ENCODE measurements at regions not wholly inside any gene's neighbourhood (a gene's known extent, or its start where the extent isn't known, plus 50 kb on each side); places are given as distances from the start of the nearest gene placed in this dataset.
"Not testable (repeated sequence)": the region's sequence is repeated elsewhere in the genome, so short reads cannot be mapped to it uniquely, and the experiment has no call there.

DNA sequence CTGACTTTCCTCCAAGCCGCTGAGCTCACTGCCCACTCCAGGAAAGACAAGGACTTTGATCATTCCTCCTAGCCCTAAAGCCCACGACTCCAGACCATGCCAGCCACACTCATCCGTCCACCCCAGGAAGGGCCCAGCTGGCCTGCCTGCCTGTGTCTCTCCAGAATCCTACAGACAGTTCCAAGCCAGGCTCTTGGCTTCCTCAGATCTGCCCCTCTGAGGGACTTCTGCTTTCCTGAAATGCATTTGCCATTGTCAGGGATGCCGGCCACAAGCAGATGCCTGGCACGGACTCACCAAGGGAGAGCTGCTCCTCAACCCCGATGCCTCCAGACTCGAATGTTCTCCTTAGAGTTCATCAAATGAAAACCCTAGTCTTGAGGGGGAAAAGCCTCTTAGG, 155.8 kb downstream of the OAT start:
- no peak for DNase-seq

DNA sequence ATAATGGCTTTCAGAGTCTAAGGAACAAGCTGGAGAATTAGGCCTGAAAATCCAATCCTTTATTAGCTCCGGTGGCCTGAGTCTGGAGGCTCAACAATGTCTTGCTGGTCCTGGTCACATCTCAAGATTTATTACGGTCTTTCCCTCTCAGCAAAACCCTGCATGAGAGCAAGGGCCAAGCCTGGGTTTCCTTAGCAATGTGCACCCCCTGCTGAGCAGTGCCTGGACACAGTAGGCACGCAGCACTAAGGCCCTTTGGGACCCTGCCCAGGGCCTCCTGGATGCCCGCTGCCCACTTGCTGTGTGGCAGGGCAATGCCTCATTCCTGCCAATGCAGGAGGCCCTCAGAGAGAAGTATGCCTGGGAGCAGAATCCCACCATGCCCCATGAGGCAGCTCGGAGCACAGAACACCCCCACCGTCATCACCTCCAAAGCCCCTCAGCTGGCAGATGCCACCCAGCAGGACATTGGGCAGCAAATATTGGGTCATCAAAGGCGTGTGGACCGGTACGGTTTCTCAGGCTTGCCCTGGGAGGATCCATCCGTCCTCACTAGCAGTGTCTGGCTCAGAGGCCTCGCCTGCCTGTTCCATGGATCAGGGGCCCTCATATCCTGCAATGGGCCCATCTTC, 156.4 kb downstream of the OAT start:
- DNase-seq = no peak

DNA sequence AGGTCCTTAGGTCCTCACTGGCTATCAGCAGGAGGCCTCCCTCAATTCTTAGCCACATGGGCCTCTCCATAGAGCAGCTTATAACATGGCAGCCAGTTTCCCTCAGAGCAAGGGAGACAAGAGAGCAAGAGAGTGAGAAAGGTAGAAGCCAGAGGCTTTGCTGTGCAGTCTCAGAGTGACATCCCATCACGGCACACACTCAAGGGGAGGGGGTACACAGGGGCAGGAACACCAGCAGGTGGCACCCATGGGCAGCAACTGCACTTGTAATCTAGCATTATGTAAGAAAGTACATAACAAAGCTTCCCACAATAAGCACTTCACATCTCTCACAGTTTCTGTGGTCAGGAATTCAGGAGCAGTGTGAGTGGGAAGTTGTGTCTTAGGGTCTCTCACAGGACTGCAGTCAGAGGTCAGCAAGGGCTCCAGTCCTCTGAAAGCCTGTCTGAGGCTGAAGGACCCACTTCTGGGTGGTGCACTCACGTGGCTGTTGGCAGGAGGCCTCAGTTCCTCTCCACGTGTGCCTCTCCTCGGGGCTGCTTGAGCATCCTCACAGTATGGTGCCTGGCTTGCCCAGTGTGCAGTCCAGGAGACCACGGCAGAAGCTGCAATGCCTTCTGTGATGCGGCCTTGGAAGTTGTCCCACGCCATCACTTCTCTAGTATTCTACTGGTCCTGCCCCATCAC, 159.4 kb downstream of the OAT start:
- DNase-seq = no peak

DNA sequence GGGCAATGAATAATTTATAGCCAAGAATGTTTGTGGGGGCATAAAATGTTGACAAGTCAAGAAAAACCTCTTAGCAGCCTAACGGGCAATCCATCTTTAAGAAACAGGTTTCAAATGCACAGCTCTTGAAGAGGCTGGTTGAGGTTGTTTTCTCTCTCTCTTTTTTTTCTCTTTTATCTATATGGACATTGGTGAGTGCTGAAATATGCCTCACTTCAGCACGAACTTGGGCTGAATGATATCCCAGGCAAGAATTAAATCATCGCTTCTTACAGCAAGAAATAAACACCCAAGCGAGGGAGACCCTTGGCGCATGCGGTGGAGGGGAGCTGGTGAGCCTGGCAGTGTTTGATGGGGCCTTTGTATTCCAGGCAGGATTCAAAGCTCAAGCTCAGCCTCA, 160.9 kb downstream of the OAT start:
- no peak for DNase-seq

DNA sequence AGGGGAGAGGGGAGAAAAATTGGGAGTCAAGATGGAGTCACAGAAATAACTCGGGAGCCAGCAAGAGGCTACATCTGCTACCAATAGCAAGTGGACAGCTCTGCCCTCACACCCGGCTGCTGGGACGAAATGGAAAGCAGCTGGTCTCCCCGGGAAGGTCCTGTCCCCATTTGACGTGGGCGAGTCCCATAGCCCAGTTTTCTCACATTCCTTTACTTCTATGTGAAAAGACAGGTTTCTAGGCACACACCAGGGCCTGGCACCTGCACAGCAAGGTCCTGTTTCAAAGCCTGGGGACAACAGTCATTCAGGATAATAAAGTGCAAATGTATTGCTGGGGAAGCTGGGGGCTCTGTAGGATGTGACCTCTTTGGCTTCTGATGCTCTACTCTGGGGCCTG, 162.6 kb downstream of the OAT start:
- no peak for DNase-seq

DNA sequence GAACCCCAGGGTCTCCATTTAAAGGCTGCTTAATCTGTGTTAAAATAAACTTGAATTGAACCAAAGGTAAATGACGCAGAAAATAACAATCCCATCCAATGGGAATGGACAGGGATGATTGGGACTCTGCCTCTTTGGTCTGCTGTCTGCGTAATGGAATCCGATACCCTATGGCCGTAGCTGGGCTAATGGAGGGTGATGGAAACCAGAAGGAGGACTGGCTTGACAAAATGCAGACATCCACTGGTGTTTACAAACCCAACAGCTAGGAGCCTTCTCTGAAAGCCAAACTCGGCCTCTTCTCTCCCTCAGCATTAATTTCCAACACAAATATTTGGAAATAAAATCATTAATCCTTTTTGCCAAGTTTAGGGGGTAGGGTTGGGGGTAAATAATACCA, 162.2 kb upstream of the CHST15 start:
- no peak for DNase-seq

DNA sequence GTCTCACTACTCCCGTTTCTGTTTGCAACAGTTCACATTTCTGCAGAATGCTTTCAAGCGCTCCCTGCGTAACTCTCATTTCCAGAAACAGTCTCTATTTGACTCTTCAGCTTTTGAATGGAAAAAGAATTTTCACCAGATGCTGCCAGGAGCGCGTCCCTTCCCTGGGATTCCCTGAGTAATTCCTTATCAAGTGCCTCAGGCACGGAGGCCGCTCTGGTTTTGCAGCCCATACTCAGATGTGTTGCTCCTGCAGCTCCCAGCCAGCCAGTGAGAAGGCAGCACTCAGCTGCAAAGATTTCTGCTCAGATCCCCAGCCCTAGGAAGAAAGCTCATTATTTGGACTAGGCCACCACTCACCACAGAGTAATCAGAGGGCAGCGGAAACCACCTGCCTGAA, 161.1 kb upstream of the CHST15 start:
- DNase-seq = no peak

DNA sequence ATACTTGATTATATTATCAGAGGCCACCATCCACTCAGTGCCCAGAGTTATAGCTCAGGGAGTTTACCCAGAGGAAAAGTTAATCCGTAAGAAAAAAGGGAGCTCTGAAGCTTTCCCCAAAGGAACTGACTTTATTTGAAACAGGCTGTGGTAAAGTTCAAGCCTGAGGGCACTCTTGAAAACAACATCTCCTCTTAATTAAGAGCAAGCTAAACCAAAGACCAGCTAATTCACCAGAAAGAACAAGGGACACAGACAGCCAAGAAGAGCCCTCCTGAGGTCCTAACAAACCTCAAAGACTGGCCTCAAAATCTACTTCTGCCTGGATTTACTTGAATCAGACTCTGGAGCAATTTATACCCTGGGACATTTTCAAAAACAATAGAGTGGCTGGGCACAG, 159.6 kb upstream of the CHST15 start:
- DNase-seq = no peak

DNA sequence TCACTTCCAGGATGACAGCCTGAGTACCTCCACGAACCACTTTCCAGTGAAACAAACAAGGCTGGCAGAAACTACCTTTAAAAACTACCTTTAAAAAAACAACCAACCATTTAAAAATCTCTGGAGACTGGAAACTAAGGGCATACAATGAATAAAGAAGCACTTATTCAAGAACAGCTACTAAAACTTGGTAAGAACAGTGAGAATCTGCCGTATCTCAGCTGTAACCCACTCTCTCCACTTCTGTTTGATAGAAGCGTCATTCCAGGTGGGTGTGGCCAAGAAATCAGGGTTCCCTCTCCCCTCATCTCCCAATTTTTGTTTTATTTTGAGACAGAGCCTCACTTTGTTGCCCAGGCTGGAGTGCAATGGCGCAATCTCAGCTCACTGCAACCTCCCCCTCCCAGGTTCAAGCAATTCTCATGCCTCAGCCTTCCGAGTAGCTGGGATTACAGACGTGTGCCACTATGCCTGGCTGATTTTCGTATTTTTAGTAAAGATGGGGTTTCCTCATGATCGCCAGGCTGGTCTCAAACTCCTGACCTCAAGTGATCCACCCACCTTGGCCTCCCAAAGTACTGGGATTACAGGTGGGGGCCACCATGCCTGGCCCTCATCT, 158.8 kb upstream of the CHST15 start:
- DNase-seq = no peak

DNA sequence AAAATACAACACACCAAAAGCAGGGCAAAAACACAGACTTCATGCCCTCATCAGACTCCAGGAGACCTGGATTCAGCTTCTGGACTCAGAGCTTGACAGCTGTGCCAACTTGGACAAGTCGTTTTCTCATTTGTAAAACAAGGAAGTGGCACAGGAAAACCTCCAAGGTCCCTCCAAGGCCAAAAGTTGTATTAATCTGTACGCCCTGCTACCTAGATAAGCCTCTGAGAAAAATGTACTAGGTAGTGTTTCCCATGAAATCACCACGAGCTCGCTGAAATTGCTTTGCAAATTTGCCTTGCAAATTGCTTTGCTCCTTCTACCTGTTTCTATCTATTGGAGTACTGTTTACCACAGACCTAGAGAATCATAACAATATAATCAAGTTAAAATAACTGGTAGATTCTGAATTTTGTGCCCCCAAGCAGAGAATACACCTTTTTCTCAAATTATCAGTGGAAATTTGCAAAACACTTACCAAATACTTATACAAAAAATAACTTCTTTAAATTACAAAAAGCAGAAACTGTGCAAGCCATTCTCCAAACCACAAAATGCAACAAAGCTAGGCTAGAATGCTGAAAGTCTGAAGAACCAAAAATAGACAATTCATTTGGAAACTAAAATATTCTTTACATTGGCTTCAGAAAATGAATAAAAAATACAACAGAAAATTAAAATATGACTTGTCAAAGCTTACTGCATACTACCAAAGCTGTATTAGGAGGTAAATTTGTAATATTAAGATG, 158.1 kb upstream of the CHST15 start:
- no peak for DNase-seq

DNA sequence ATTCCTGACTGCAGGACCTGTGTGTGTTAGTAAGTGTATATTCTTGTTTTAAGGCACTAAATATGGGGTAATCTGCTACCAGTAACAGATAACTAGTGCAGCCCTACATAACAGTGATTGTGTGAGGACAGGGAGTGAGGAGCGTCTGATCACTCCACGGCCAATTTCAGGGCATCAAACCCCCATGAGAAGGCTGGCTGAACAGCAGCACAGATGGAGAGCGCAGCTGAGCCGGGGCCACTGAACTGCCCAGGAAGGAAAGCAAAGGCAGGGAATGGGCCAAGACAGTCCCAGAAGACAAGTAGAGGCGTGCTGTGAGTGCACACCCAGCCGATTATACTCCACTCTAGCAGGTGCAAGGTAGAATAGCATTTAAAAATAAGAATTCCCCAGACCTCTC, 157.1 kb upstream of the CHST15 start:
- no peak for DNase-seq

DNA sequence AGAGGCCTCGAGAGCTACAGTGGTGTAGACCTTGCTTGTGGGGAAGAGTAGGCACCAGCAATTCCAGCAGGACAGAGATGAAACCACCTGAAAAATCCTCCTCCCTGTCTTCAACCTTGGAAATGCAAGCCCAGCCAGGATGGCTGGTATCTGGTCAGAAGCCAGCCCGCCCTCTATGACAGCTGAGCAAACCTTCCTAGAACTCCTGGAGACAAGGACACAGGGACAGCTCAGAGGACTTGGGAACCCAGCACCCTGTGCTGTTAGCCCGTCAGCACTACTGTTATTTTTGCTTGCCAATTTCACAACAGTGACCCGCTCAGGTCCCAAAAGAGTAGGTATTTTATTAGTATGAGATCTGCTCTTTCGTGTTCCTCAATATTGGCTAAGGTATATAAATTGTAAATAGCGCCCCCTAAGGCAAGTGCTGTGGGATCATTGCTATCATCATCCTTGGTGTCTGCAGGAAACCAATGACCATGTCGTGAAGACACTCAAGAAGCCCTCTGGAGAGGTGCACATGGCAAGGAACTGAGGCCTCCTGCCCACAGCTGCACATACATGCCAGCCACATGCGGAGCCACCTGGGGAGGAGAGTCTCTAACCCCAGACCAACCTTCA, 156.5 kb upstream of the CHST15 start:
- DNase-seq = no peak

DNA sequence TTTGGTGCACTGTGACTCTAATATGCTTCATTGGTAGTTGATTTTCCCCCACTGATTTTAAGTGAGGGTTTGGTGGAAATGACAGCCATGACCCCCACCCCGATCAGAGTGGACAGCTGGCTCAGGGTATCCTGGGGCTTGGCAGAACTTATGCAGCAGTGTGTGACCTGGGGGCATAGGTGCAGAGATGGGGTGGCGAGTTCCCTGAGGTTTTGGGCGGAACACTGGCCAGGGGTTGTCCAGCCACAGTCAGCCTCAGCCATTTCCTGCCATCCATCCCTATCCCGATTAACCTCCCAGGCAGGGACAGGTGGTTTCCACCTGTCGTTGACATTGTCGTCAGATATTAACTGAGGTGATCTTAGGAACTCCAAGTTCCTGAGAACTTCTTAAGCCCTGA, 155.8 kb upstream of the CHST15 start:
- no peak for DNase-seq

DNA sequence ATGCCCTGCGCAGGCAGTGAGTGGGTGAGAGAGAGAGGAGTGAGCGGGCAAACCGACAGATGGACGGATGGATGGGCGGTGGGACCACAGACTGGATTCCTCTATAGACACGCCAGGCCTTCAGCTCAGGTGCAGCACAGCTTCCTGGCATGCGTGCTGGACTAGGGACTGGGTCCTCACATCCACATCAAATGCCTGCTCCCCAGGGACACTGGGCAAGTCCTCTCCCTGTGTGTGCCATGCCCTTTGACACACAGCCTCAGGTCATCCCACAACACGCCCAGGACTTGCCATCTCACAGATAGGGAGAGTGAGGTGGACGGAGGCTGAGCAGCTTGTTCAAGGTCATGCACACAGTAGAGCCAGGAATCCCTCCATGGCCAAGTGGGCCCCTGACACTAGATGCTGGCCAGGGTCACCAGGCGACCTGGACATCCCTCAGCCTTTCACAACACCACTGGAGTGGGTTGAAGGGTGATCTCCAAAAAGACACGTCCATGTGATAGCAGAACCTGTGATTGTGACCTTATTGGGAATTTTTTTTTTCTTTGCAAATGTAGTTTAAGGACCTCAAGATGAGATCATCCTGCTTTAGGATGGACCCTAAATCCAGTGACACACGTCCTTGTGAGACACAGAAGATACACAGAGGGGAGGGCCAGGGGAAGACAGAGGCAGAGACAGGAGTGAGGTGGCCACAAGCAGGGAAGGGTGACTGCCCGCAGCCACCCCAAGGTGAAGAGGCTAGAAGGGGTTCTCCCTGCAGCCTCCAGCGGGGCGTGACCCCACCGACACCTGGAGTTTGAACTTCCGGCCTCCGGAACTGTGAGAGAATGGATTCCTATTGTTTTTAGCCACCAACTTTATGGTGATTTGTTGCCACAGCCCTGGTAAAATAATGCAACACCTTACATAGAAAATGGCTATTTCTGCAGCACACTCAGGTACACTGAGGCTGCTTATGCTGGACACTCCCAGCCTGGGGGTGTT, 155.0 kb upstream of the CHST15 start:
- no peak for DNase-seq

DNA sequence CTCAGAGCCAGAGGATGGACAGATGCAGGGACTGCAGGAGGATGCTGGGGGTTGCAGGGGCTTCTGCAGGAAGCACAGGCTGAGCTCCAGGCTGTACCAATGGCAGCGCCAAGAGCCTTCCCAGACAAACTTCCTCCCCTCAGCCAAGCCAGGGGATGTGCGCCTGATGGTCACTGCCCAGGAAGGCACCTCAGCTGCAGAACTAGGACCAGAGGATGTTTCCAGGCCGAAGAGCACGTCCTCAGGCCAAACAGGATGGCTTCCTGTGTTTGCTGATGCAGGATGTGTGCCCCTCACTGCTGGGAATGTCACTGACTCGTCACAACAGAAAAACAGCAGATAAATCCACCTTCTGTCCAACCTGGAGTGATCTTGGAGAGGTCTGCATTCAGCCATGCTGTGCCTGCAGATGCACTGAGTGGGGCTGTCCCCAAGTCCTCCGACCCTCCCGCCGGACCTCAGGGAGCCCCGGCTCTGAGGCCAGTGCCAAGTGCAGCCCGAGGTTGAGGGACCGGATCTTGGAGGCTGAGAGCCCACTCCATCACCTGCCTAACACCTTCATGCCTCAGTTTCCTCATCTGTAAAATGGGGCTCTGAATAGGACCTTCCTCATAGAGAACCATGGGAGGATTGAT, 152.5 kb upstream of the CHST15 start:
- no peak for DNase-seq

DNA sequence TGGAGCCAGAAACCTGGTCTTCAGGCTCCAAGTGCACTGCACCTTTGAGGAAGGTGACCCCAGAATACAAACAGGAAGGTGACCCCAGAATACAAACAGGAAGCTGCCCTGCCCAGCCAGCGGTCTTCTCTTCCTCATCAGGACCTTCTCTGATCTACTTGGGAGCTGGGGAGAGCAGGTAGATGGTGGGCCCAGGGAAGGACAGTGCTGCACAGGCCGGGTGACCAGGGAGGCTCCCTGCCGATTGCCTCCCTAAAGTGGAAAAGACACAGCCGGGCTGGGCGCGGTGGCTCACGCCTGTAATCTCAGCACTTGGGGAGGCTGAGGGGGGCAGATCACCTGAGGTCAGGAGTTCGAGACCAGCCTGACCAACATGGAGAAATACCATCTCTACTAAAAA, 151.8 kb upstream of the CHST15 start:
- no peak for DNase-seq

DNA sequence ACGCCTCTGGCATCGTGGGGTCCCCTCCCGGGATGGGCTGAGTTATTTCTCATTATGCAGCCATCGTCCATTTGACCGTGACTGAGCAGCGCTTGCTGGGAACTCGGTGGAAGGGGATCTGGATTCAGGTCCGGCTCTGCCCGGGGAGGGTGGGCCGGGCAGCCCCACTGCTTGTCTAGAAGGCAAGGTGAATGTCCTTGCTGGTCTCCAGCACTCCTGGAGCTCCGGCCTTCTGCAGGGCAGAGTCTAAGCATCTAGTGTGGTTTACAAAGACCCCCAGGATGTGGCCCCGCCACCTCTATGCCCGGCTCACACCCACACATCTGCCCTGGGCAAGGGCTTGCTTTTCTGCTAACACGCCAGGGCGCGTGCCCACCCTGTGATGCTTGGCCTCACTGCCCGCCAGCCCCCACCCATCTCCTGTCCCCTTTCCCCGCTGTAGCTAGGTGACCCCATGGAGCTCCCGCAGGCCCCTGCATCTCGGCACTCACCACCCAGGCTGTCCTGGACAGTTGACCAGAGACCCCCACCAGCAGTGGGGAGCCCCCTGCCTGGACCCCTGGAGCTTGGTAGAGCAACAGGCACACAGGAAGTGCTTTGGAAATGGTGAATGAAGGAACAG, 151.0 kb upstream of the CHST15 start:
- DNase-seq = no peak

DNA sequence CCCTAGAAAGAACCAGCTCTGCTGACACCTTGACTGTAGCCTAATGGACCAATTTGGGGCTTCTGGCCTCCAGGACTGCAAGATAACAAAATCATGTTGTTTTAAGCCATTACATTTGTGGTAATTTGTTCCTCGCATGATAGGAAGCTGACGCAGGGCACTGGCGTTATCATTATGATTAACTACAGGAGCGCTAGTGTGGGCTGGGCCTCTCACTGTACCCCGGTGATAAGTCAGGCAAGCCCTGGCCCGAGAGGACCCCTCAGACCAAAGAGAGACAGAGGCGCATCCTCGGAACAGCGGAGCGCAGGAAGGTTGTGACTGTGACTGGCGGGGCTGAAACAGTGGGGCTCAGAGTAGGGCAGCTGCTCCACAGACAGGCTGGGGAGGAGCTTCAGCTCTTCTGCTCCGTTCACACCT, 150.3 kb upstream of the CHST15 start:
- no peak for DNase-seq

DNA sequence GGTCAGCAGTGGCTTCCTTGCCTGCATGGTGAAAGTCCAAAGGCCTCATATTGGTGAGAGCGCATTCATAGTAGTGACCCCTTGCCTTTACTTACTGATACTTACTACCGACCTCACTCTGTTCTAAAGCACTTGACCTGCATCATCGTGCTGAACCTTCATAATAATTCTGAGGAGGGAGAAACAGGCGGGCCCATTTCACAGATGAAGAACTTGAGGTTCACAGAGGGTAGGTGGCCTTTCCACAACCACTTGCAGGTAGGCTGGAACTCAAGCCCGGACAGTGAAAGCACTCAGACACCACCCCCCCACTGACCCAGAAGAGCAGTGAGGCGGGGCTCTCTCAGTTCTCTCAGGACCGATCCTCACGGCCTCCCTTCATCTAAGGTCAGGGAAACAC, 149.4 kb upstream of the CHST15 start:
- DNase-seq = no peak

DNA sequence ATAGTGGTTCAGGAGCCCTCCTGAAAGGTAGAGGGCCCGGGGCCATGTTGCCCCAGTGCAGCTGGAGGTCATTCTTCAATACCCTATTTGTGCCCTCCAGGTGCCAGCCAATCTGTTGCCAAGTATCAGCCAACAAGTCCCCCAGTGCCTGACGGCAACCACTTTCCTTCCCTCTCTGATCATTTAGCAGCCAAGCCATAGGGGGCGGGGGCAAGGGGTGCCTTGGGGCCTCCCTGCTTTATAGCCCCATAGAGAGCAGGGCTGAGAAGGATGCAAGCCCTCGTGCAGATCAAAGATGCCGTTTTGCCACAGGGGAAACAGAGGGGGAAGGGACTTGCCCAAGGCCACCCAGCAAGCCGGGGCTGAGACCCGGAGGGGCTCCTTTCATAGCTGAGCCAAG, 149.0 kb upstream of the CHST15 start:
- no peak for DNase-seq

DNA sequence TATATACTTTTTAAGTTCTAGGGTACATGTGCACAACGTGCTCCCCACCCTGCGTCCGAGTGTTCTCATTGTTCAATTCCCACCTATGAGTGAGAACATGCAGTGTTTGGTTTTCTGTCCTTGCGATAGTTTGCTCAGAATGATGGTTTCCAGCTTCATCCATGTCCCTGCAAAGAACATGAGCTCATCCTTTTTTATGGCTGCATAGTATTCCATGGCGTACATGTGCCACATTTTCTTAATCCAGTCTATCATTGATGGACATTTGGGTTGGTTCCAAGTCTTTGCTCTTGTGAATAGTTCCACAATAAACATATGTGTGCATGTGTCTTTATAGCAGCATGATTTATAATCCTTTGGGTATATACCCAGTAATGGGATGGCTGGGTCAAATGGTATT, 148.1 kb upstream of the CHST15 start:
- DNase-seq = not testable (repeated sequence)

Measured in activated CD4-positive, alpha-beta T cell treated with anti-CD3 and anti-CD28 coated beads for 1 hour (primary cell).